NCI-H2171 (cell line): ENCODE measurements at regions not wholly inside any gene's neighbourhood (a gene's known extent, or its start where the extent isn't known, plus 50 kb on each side); places are given as distances from the start of the nearest gene placed in this dataset.
A peak's percentile ranks its signal among the peaks of the same experiment; 100 is the strongest.

Experiments
- DNase-seq: peaks from one replicate; lab custom pipeline; 2025; lab: John Stamatoyannopoulos, UW

GRCh38 chr11:119547511-119547910, 124.5 kb upstream of the THY1 start:
- no peak for DNase-seq

- no peak for DNase-seq
These were observed 123.3 kb upstream of the THY1 start for GRCh38 chr11:119545978-119546915.

- DNase-seq, result no peak
These were observed 117.6 kb upstream of the THY1 start for GRCh38 chr11:119540370-119541125.

- no peak for DNase-seq
These were observed 116.6 kb upstream of the THY1 start for GRCh38 chr11:119539583-119539982.

GRCh38 chr11:119538753-119539152, 115.8 kb upstream of the THY1 start:
- DNase-seq, result no peak

GRCh38 chr11:119537306-119538253, 114.6 kb upstream of the THY1 start:
- no peak for DNase-seq

- no peak for DNase-seq
These were observed 113.8 kb upstream of the THY1 start for GRCh38 chr11:119536801-119537200.

- peak; percentile 19 for DNase-seq
These were observed 111.2 kb upstream of the THY1 start for GRCh38 chr11:119533921-119534736.

GRCh38 chr11:119533462-119533861, 110.5 kb upstream of the THY1 start:
- DNase-seq, result no peak

GRCh38 chr11:119532551-119532950, 109.6 kb upstream of the THY1 start:
- no peak for DNase-seq

GRCh38 chr11:119531623-119532022, 108.7 kb upstream of the THY1 start:
- no peak for DNase-seq

- no peak for DNase-seq
These were observed 108.1 kb upstream of the THY1 start for GRCh38 chr11:119531056-119531455.

- DNase-seq, result no peak
These were observed 107.5 kb upstream of the THY1 start for GRCh38 chr11:119530509-119530908.

GRCh38 chr11:119529936-119530335, 107.0 kb upstream of the THY1 start:
- DNase-seq, result no peak

GRCh38 chr11:119529063-119529845, 106.3 kb upstream of the THY1 start:
- no peak for DNase-seq

- DNase-seq, result no peak
These were observed 102.9 kb upstream of the THY1 start for GRCh38 chr11:119525867-119526196.

GRCh38 chr11:119525180-119525866, 102.4 kb upstream of the THY1 start:
- no peak for DNase-seq

GRCh38 chr11:119523539-119524157, 100.7 kb upstream of the THY1 start:
- no peak for DNase-seq

- no peak for DNase-seq
These were observed 99.6 kb upstream of the THY1 start for GRCh38 chr11:119522609-119523008.
